IMR-90 (cell line): ENCODE measurements at regions not wholly inside any gene's neighbourhood (a gene's known extent, or its start where the extent isn't known, plus 50 kb on each side); places are given as distances from the start of the nearest gene placed in this dataset.

Source experiments
- BHLHE40 ChIP-seq: fragments of 150-350 bp; IDR thresholded peaks from 2 replicates; pipeline ENCODE4 v1.6.1; 2016; ENCODE audit warnings: mild to moderate bottlenecking, low read depth, low read length
- NFE2L2 ChIP-seq: fragments of 150-350 bp; IDR thresholded peaks from 2 replicates; pipeline ENCODE4 v1.6.1; 2016; ENCODE audit warnings: low read depth, mild to moderate bottlenecking, low read length

- no peak for TF ChIP-seq BHLHE40
- no peak for TF ChIP-seq NFE2L2
Measured at GRCh38 chr9:23887781-23888180, 61.7 kb upstream of the ELAVL2 start.
